Natural killer cell (primary cell): ENCODE measurements at regions not wholly inside any gene's neighbourhood (a gene's known extent, or its start where the extent isn't known, plus 50 kb on each side); places are given as distances from the start of the nearest gene placed in this dataset.

Experiments used
- ATAC-seq, 3 donors: fragments of 150-1000 bp in 2 of 3; fragments of 200-7000 bp in 1 of 3; cut with Tn5 transposase; 1 replicate in 1 of 3; 2 replicates in 2 of 3; pipeline ENCODE4 v1.10.0; 2021; ENCODE audit warnings: mild to moderate bottlenecking in 2 of 3, moderate library complexity in 2 of 3
- DNase-seq, 2 donors: peaks; one replicate each; pipeline versions ENCODE4 v3.0.0 to v3.0.0-alpha.2; 2013 to 2021; ENCODE audit warnings: mixed read lengths in 1 of 2
- H3K27ac ChIP-seq: one replicate; pipeline ENCODE4 v1.5.1; 2013; ENCODE audit warnings: mild to moderate bottlenecking, low read length
- H3K27me3 ChIP-seq: one replicate; pipeline ENCODE4 v1.6.1; 2013; ENCODE audit warnings: low read length; ENCODE audit not compliant: control insufficient read depth, insufficient read depth
- H3K36me3 ChIP-seq: one replicate; pipeline ENCODE4 v1.6.1; 2013; ENCODE audit warnings: low read length; ENCODE audit not compliant: control insufficient read depth, insufficient read depth
- H3K4me1 ChIP-seq: one replicate; pipeline ENCODE4 v1.6.1; 2013; ENCODE audit warnings: low read length; ENCODE audit not compliant: control insufficient read depth, insufficient read depth
- H3K4me3 ChIP-seq: one replicate; pipeline ENCODE4 v1.5.1; 2013; ENCODE audit warnings: low read length
- H3K9me3 ChIP-seq: one replicate; pipeline ENCODE4 v1.6.1; 2013; ENCODE audit warnings: low read length; ENCODE audit not compliant: control insufficient read depth, insufficient read depth
- H3K27ac Mint-ChIP-seq, 2 donors: one replicate each; pipeline ENCODE4 v1.8.0; 2022; ENCODE audit warnings: mild to moderate bottlenecking in 2 of 2, mixed read lengths in 2 of 2, moderate library complexity in 1 of 2
- H3K27me3 Mint-ChIP-seq, 2 donors: one replicate each; pipeline ENCODE4 v1.8.0; 2022; ENCODE audit warnings: low read depth in 2 of 2, mixed read lengths in 2 of 2
- H3K36me3 Mint-ChIP-seq: one replicate; pipeline ENCODE4 v1.8.0; 2022; ENCODE audit warnings: mixed read lengths
- H3K4me1 Mint-ChIP-seq, 2 donors: one replicate each; pipeline ENCODE4 v1.8.0; 2022; ENCODE audit warnings: mixed read lengths in 2 of 2
- H3K4me3 Mint-ChIP-seq: one replicate; pipeline ENCODE4 v1.8.0; 2022; ENCODE audit warnings: mild to moderate bottlenecking, moderate library complexity, mixed read lengths
- H3K9me3 Mint-ChIP-seq, 2 donors: one replicate each; pipeline ENCODE4 v1.8.0; 2022; ENCODE audit warnings: mixed read lengths in 2 of 2
- CTCF ChIP-seq: fragments of 200-600 bp; IDR thresholded peaks from one replicate; pipeline ENCODE4 v1.8.0; 2022; ENCODE audit warnings: antibody characterized with exemption
- WGBS: methylation state at CpG from one replicate; pipeline ENCODE4 v1.1.7; 2013; ENCODE audit warnings: missing lambda C conversion rate; ENCODE audit not compliant: insufficient coverage; 5-methylcytosine and 5-hydroxymethylcytosine counted together
- intact Hi-C: fragments of 100-400 bp; cut with micrococcal nuclease; formaldehyde crosslinking; loops from one replicate; pipeline ENCODE4 v1.14.2; 2022

- DNase-seq (no peak), ATAC-seq (peak in 1 of 3 donors; percentile 44)
- Histone ChIP-seq H3K27ac (no peak overlapping the region), H3K27me3 (no peaks in the 10 kb centered on the region), H3K9me3 (no peaks in the 10 kb centered on the region), H3K4me3 (no peak overlapping the region), H3K4me1 (peaks cover 10% of the 10 kb centered on the region), H3K36me3 (no peaks in the 10 kb centered on the region)
- Mint-ChIP-seq H3K4me3 (no peak overlapping the region), H3K4me1 (peaks cover 44 to 46% of the 10 kb centered on the region in 2 donors), H3K36me3 (no peaks in the 10 kb centered on the region), H3K9me3 (no peaks in the 10 kb centered on the region), H3K27ac (no peak overlapping the region), H3K27me3 (no peaks in the 10 kb centered on the region)
- intact Hi-C loops = no loop called here
- TF ChIP-seq CTCF = no peak
Observed at GRCh38 chr20:39248862-39249485, 286.8 kb downstream of the DHX35 start.

GRCh38 chr20:39248171-39248861 is 286.2 kb downstream of the DHX35 start:
- TF ChIP-seq CTCF = no peak

GRCh38 chr20:39246436-39246835 is 284.3 kb downstream of the DHX35 start:
- no peak overlapping the region for H3K4me3 ChIP-seq
- H3K27me3 ChIP-seq = no peaks in the 10 kb centered on the region
- ATAC-seq (no peak), DNase-seq (no peak)
- H3K27me3 Mint-ChIP-seq = no peaks in the 10 kb centered on the region
- H3K36me3 ChIP-seq = no peaks in the 10 kb centered on the region
- TF ChIP-seq CTCF = no peak
- WGBS = 73% methylated on average over 4 of the region's 4 CpGs
- H3K4me3 Mint-ChIP-seq = no peak overlapping the region
- H3K27ac Mint-ChIP-seq = peak overlapping the region in 1 of 2 donors; percentile 19
- H3K27ac ChIP-seq = no peak overlapping the region
- no peaks in the 10 kb centered on the region for H3K9me3 ChIP-seq
- peaks cover 10% of the 10 kb centered on the region for H3K4me1 ChIP-seq
- H3K36me3 Mint-ChIP-seq = no peaks in the 10 kb centered on the region
- intact Hi-C loops = no loop called here
- H3K9me3 Mint-ChIP-seq = peaks cover 4 to 5% of the 10 kb centered on the region in 2 donors
- H3K4me1 Mint-ChIP-seq = peaks cover 48 to 53% of the 10 kb centered on the region in 2 donors

More at GRCh38 chr20:39248171-39248861, 286.2 kb downstream of the DHX35 start:
- Histone ChIP-seq H3K4me1 (peaks cover 10% of the 10 kb centered on the region), H3K9me3 (no peaks in the 10 kb centered on the region), H3K27ac (no peak overlapping the region), H3K36me3 (no peaks in the 10 kb centered on the region), H3K27me3 (no peaks in the 10 kb centered on the region), H3K4me3 (no peak overlapping the region)
- Mint-ChIP-seq H3K4me1 (peaks cover 48 to 51% of the 10 kb centered on the region in 2 donors), H3K27me3 (no peaks in the 10 kb centered on the region), H3K36me3 (no peaks in the 10 kb centered on the region), H3K27ac (no peak overlapping the region), H3K4me3 (no peak overlapping the region), H3K9me3 (peaks cover 0 to 2% of the 10 kb centered on the region in 2 donors)
- DNase-seq = no peak
- intact Hi-C loops = no loop called here
- WGBS = 93% methylated on average over 15 of the region's 15 CpGs
- no peak for ATAC-seq
